Brain microvascular endothelial cell (primary cell): ENCODE measurements at regions not wholly inside any gene's neighbourhood (a gene's known extent, or its start where the extent isn't known, plus 50 kb on each side); places are given as distances from the start of the nearest gene placed in this dataset.

Source experiments
- DNase-seq: peaks from one replicate; pipeline ENCODE4 v3.0.0-alpha.2; 2020
- H3K27ac ChIP-seq: fragments of 250-450 bp; sonication (Bioruptor Pico); 2 replicates; pipeline ENCODE4 v1.5.1; 2020; ENCODE audit warnings: mild to moderate bottlenecking, moderate library complexity
- H3K27me3 ChIP-seq: fragments of 250-450 bp; sonication (Bioruptor Pico); replicated peaks from 2 replicates; pipeline ENCODE4 v1.5.1; 2020; ENCODE audit warnings: mild to moderate bottlenecking
- H3K36me3 ChIP-seq: fragments of 250-450 bp; sonication (Bioruptor Pico); replicated peaks from 2 replicates; pipeline ENCODE4 v1.5.1; 2020; ENCODE audit warnings: mild to moderate bottlenecking
- H3K4me3 ChIP-seq: 2 replicates; pipeline ENCODE4 v1.5.1; 2011; ENCODE audit warnings: low read depth, mild to moderate bottlenecking, control low read depth, low read length, moderate library complexity
- CTCF ChIP-seq: IDR thresholded peaks from 2 replicates; pipeline ENCODE4 v1.5.1; 2011; ENCODE audit warnings: low read depth, mild to moderate bottlenecking, moderate library complexity, low read length, control low read depth, inconsistent platforms; ENCODE audit errors: missing control alignments
- in situ Hi-C: cut with HindIII; loops from 2 replicates; pipeline ENCODE4 v1.10.0; 2017; ENCODE audit warnings: low sequenced_read_pairs, low pct_ligation_motif_present

- Histone ChIP-seq H3K27ac (no peak overlapping the region), H3K27me3 (no peaks in the 10 kb centered on the region), H3K4me3 (no peak overlapping the region), H3K36me3 (no peaks in the 10 kb centered on the region)
- no peak for DNase-seq
- no peak for TF ChIP-seq CTCF
- in situ Hi-C loops, result no loop called here
Measured at GRCh38 chr4:81903212-81903611, 431.5 kb upstream of the RASGEF1B start.

- TF ChIP-seq CTCF, result no peak
- H3K27ac ChIP-seq, result no peak overlapping the region
- H3K27me3 ChIP-seq, result no peaks in the 10 kb centered on the region
- in situ Hi-C loops, result no loop called here
- H3K4me3 ChIP-seq, result no peak overlapping the region
- H3K36me3 ChIP-seq, result no peaks in the 10 kb centered on the region
- DNase-seq, result no peak
Measured at GRCh38 chr4:81898862-81899504, 427.3 kb upstream of the RASGEF1B start.

- in situ Hi-C loops, result no loop called here
- no peaks in the 10 kb centered on the region for H3K36me3 ChIP-seq
- no peak for TF ChIP-seq CTCF
Measured at GRCh38 chr4:81896936-81897335, 425.2 kb upstream of the RASGEF1B start.

GRCh38 chr4:81891005-81891996, 419.6 kb upstream of the RASGEF1B start:
- Histone ChIP-seq H3K27ac (no peak overlapping the region), H3K4me3 (no peak overlapping the region), H3K27me3 (no peaks in the 10 kb centered on the region), H3K36me3 (no peaks in the 10 kb centered on the region)
- TF ChIP-seq CTCF, result no peak
- in situ Hi-C loops, result no loop called here
- no peak for DNase-seq

More at GRCh38 chr4:81896936-81897335, 425.2 kb upstream of the RASGEF1B start:
- DNase-seq, result no peak
- Histone ChIP-seq H3K27me3 (no peaks in the 10 kb centered on the region), H3K27ac (no peak overlapping the region), H3K4me3 (no peak overlapping the region)

- H3K36me3 ChIP-seq, result no peaks in the 10 kb centered on the region
- no peak overlapping the region for H3K4me3 ChIP-seq
- in situ Hi-C loops, result no loop called here
- H3K27ac ChIP-seq, result no peak overlapping the region
- H3K27me3 ChIP-seq, result no peaks in the 10 kb centered on the region
- no peak for TF ChIP-seq CTCF
- DNase-seq, result no peak
Measured at GRCh38 chr4:81884986-81885385, 413.3 kb upstream of the RASGEF1B start.
